HFF-Myc (cell line): ENCODE measurements at regions not wholly inside any gene's neighbourhood (a gene's known extent, or its start where the extent isn't known, plus 50 kb on each side); places are given as distances from the start of the nearest gene placed in this dataset.

Experiments
- DNase-seq: peaks from one replicate; pipeline ENCODE4 v3.0.0-alpha.2; 2011; ENCODE audit warnings: low read depth; ENCODE audit errors: extremely low read depth
- H3K4me3 ChIP-seq: replicated peaks from 2 replicates; pipeline ENCODE4 v1.5.1; 2011; ENCODE audit warnings: low read depth, mild to moderate bottlenecking, control low read depth, low read length
- TF ChIP-seq, protein P1 (sequence below): IDR thresholded peaks from 2 replicates; pipeline ENCODE4 v1.5.1; 2012; ENCODE audit warnings: mild to moderate bottlenecking, low read depth, low read length, control low read depth; ENCODE audit errors: missing control alignments

DNA sequence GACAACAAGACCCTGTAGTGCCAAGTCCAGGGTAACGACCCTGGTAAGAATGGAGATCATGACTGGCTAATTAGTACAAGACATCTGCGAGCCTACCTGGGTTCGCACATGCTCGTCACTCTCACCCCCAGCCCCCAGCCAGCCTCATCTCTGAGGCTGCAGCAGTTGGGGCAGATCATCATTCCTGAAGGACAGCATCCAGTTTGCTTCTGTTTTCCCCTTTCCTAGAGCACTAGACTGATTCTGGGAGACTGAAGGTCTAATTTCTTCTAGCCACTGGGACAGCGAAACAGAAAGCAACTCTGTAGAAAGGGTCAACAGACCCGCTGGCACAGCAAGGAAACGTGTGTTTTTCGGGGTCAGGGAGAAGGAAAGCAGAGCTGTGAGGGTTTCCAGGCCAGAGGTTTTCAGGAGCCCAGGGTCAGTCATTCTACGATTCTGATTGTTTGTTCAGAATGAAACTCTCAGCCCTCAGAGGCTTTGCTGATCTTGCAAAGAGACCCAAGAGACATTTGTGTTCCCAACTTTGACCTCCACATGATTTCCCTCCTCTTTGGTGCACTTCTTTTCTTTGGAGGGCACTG, 343.1 kb upstream of the NOCT start:
- H3K4me3 ChIP-seq = no peak overlapping the region
- TF ChIP-seq, protein P1, sequence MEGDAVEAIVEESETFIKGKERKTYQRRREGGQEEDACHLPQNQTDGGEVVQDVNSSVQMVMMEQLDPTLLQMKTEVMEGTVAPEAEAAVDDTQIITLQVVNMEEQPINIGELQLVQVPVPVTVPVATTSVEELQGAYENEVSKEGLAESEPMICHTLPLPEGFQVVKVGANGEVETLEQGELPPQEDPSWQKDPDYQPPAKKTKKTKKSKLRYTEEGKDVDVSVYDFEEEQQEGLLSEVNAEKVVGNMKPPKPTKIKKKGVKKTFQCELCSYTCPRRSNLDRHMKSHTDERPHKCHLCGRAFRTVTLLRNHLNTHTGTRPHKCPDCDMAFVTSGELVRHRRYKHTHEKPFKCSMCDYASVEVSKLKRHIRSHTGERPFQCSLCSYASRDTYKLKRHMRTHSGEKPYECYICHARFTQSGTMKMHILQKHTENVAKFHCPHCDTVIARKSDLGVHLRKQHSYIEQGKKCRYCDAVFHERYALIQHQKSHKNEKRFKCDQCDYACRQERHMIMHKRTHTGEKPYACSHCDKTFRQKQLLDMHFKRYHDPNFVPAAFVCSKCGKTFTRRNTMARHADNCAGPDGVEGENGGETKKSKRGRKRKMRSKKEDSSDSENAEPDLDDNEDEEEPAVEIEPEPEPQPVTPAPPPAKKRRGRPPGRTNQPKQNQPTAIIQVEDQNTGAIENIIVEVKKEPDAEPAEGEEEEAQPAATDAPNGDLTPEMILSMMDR = no peak
- no peak for DNase-seq

GRCh38 chr4:138671606-138672084, 343.9 kb upstream of the NOCT start:
- TF ChIP-seq, protein P1 = no peak
- DNase-seq = no peak

DNA sequence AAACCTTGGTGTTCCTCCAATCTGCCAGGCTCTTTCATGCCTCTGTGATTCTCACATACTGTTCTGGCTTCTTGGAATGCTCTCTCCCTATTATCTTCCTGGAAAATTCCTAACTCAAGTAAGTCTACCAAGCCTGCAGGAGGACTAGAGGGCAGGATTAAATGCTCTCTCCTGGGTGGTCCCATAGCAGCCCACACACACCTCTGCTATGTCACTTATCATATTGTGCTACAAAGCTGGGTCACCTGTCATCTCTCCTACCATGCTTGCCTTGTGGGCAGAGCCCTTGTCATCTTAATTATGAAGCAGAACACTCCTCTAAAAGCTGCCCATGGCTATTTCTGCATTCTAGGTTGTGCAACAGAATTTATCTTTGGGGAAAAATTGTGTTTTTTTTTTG, 344.5 kb upstream of the NOCT start:
- TF ChIP-seq, protein P1 = no peak
- no peak for DNase-seq
- H3K4me3 ChIP-seq = no peak overlapping the region

More at GRCh38 chr4:138671606-138672084, 343.9 kb upstream of the NOCT start:
- no peak overlapping the region for H3K4me3 ChIP-seq

DNA sequence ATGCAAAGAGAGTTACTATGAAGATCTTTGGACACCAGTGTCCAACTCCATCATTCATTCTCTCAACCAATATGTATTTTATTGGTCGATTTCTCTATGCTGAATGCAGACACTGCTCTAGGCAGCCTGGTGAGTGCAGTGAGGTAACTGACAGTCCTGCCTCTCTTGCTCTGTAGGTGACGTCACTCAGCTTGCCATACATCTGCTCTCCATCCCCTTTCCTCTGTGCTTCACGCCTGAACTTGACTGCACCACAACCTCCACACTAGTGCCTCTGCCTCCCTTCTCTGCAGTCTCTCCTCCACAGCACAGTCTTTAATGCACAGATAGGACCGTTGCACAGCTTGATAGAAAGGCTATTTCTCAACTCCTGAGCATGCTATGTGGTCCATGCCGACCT, 344.9 kb upstream of the NOCT start:
- no peak for DNase-seq
- TF ChIP-seq, protein P1 = no peak

DNA sequence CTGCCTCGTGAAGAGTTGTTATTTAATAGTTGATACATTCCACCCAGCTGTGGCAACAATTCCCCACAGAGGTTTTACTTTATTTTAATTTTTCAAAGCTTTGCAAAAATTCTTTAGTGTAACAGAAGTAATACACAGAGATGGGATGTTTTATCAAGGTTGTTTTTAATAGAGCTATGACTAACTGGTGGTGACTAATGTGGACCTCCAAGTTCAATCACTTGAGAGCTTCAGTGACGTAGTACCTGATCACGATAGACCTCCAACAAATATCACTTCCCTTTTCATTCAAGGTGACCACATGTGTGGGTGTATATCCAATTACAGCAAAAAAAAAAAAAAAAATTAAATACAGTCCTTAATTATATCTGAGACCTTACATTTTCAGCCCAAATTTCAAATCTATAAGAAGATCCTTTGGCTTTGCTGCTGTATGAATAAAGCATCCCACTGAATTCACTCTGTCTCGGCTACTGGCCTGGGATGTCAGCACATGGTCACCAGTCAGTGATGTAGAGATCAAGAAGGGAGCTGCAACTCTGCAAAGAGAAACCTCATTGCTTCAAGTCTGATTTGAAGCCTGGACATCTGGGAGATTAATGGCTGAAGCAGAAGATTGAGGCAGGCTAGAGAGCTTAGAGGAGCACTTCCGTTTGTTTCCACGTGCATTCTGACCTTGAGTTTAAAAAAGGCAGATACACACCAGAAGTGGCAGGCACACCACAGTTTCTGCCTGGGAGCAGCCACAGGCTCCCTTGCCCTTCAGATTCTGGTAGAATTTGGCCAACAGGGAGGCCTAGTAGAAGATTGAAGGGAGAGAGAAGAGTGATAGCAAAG, 345.9 kb upstream of the NOCT start:
- H3K4me3 ChIP-seq = no peak overlapping the region
- TF ChIP-seq, protein P1 = no peak
- peak; percentile 35 for DNase-seq

More for the DNA sequence above, 344.9 kb upstream of the NOCT start:
- H3K4me3 ChIP-seq = no peak overlapping the region

- H3K4me3 ChIP-seq = no peak overlapping the region
- TF ChIP-seq, protein P1 = no peak
- no peak for DNase-seq
Observed at GRCh38 chr4:138668309-138668708, 347.3 kb upstream of the NOCT start.

GRCh38 chr4:138666366-138666765, 349.2 kb upstream of the NOCT start:
- TF ChIP-seq, protein P1 = no peak
- DNase-seq = no peak
- H3K4me3 ChIP-seq = no peak overlapping the region
